HL-60 (cell line): ENCODE measurements at regions not wholly inside any gene's neighbourhood (a gene's known extent, or its start where the extent isn't known, plus 50 kb on each side); places are given as distances from the start of the nearest gene placed in this dataset.

Experiments used
- GABPA ChIP-seq: IDR thresholded peaks from 2 replicates; pipeline ENCODE4 v1.6.1; 2012; ENCODE audit warnings: low read depth
- POLR2AphosphoS5 ChIP-seq: IDR thresholded peaks from 2 replicates; pipeline ENCODE4 v1.6.1; 2012; ENCODE audit warnings: low read depth
- SPI1 ChIP-seq: IDR thresholded peaks from 2 replicates; pipeline ENCODE4 v1.6.1; 2012; ENCODE audit warnings: low read depth, mild to moderate bottlenecking, borderline replicate concordance
- TF ChIP-seq, protein P1 (sequence below): IDR thresholded peaks from one replicate; pipeline ENCODE4 v1.5.1; 2011; ENCODE audit warnings: low read length, control low read depth, inconsistent platforms; ENCODE audit not compliant: insufficient read depth
- TF ChIP-seq, protein P2 (sequence below): IDR thresholded peaks from 2 replicates; pipeline ENCODE4 v1.6.1; 2012; ENCODE audit warnings: low read depth; ENCODE audit not compliant: insufficient replicate concordance

DNA sequence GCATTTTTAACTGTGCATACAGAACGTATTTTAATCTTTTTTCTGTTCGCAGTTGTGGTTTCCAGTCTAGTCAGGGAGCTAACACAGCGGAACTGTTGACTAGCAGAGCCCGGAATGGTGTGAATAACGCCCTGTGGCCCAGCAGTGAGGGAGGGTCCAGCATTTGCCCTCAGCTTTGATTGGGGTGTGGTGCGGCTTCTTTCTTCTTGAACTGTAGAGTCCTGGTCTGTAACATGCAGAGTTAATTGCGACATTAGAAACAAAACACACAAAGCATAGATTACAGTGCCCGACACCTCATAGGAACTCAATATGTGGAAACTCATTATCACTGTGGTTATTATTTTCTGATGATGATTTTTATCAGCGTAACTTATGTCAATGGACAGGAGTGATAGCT, 253.6 kb downstream of the SOX11 start:
- TF ChIP-seq, protein P1, sequence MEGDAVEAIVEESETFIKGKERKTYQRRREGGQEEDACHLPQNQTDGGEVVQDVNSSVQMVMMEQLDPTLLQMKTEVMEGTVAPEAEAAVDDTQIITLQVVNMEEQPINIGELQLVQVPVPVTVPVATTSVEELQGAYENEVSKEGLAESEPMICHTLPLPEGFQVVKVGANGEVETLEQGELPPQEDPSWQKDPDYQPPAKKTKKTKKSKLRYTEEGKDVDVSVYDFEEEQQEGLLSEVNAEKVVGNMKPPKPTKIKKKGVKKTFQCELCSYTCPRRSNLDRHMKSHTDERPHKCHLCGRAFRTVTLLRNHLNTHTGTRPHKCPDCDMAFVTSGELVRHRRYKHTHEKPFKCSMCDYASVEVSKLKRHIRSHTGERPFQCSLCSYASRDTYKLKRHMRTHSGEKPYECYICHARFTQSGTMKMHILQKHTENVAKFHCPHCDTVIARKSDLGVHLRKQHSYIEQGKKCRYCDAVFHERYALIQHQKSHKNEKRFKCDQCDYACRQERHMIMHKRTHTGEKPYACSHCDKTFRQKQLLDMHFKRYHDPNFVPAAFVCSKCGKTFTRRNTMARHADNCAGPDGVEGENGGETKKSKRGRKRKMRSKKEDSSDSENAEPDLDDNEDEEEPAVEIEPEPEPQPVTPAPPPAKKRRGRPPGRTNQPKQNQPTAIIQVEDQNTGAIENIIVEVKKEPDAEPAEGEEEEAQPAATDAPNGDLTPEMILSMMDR, result no peak
- TF ChIP-seq GABPA (no peak), POLR2AphosphoS5 (no peak), SPI1 (no peak)
- TF ChIP-seq, protein P2, sequence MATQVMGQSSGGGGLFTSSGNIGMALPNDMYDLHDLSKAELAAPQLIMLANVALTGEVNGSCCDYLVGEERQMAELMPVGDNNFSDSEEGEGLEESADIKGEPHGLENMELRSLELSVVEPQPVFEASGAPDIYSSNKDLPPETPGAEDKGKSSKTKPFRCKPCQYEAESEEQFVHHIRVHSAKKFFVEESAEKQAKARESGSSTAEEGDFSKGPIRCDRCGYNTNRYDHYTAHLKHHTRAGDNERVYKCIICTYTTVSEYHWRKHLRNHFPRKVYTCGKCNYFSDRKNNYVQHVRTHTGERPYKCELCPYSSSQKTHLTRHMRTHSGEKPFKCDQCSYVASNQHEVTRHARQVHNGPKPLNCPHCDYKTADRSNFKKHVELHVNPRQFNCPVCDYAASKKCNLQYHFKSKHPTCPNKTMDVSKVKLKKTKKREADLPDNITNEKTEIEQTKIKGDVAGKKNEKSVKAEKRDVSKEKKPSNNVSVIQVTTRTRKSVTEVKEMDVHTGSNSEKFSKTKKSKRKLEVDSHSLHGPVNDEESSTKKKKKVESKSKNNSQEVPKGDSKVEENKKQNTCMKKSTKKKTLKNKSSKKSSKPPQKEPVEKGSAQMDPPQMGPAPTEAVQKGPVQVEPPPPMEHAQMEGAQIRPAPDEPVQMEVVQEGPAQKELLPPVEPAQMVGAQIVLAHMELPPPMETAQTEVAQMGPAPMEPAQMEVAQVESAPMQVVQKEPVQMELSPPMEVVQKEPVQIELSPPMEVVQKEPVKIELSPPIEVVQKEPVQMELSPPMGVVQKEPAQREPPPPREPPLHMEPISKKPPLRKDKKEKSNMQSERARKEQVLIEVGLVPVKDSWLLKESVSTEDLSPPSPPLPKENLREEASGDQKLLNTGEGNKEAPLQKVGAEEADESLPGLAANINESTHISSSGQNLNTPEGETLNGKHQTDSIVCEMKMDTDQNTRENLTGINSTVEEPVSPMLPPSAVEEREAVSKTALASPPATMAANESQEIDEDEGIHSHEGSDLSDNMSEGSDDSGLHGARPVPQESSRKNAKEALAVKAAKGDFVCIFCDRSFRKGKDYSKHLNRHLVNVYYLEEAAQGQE, result no peak
